NB4 (cell line): ENCODE measurements at regions not wholly inside any gene's neighbourhood (a gene's known extent, or its start where the extent isn't known, plus 50 kb on each side); places are given as distances from the start of the nearest gene placed in this dataset.

ENCODE experiments used
- DNase-seq: peaks from one replicate; pipeline ENCODE4 v3.0.0; 2010; ENCODE audit warnings: low read depth
- H3K4me3 ChIP-seq: one replicate; pipeline ENCODE4 v1.5.1; 2011; ENCODE audit warnings: mild to moderate bottlenecking, low read depth, low read length, moderate library complexity
- MYC ChIP-seq: IDR thresholded peaks from 2 replicates; pipeline ENCODE4 v1.6.1; 2011; ENCODE audit warnings: low read depth, low read length
- POLR2A ChIP-seq: IDR thresholded peaks from 2 replicates; pipeline ENCODE4 v1.6.1; 2011; ENCODE audit warnings: mild to moderate bottlenecking; ENCODE audit not compliant: insufficient read length; ENCODE audit errors: extremely low read depth
- TF ChIP-seq, protein P1 (sequence below): IDR thresholded peaks from 2 replicates; pipeline ENCODE4 v1.6.1; 2011; ENCODE audit warnings: low read depth, low read length
- TF ChIP-seq, protein P2 (sequence below): IDR thresholded peaks from one replicate; pipeline ENCODE4 v1.5.1; 2012; ENCODE audit warnings: low read depth, low read length

- TF ChIP-seq POLR2A: no peak
- TF ChIP-seq, protein P1, sequence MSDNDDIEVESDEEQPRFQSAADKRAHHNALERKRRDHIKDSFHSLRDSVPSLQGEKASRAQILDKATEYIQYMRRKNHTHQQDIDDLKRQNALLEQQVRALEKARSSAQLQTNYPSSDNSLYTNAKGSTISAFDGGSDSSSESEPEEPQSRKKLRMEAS: no peak
- no peak for TF ChIP-seq MYC
- TF ChIP-seq, protein P2, sequence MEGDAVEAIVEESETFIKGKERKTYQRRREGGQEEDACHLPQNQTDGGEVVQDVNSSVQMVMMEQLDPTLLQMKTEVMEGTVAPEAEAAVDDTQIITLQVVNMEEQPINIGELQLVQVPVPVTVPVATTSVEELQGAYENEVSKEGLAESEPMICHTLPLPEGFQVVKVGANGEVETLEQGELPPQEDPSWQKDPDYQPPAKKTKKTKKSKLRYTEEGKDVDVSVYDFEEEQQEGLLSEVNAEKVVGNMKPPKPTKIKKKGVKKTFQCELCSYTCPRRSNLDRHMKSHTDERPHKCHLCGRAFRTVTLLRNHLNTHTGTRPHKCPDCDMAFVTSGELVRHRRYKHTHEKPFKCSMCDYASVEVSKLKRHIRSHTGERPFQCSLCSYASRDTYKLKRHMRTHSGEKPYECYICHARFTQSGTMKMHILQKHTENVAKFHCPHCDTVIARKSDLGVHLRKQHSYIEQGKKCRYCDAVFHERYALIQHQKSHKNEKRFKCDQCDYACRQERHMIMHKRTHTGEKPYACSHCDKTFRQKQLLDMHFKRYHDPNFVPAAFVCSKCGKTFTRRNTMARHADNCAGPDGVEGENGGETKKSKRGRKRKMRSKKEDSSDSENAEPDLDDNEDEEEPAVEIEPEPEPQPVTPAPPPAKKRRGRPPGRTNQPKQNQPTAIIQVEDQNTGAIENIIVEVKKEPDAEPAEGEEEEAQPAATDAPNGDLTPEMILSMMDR: no peak
- no peak for DNase-seq
- H3K4me3 ChIP-seq: no peak overlapping the region
Observed at GRCh38 chr1:72362538-72362937, 80.2 kb upstream of the NEGR1 start.

- H3K4me3 ChIP-seq: no peak overlapping the region
- TF ChIP-seq POLR2A: no peak
- no peak for DNase-seq
Observed at GRCh38 chr1:72357411-72357810, 75.1 kb upstream of the NEGR1 start.

DNA sequence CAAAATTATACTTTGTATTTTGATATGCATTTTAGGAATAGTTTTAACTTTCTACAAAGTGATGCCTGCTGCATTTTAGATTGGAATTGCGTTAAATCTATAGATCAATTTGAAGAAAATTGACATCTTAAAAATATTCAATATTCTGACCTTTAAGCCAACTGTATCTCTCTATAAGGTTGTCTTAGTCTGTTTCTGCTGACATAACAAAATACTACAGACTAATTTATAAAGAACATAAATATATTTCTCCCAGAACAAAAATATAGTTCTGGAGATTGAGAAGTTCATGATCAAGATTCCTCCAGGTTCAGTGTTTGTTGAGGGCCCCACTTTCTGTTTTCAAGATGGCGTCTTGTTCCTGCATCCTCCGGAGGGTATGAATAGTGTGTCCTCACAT lies 73.6 kb upstream of the NEGR1 start:
- no peak for DNase-seq
- TF ChIP-seq MYC: no peak
- TF ChIP-seq, protein P1: no peak
- no peak for TF ChIP-seq POLR2A
- TF ChIP-seq, protein P2: no peak
- no peak overlapping the region for H3K4me3 ChIP-seq

DNA sequence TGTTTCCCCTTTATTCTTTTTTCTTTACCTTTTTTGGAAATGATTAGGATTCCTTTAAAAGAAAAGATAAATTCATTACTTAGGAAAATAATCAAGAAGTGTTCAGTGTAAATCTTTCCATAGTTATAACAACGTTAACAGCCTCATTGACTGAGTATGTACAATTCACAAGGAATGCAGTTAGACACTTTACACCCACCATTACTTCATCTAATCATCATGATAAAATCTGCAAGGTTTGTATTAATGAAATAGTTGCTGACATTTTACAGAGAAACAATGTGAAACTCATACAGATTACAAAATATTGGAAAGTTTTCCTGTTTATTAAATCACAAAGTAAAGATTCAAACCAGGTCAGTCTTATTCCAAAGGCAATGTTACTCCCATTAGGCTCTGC lies 59.3 kb upstream of the NEGR1 start:
- no peak for DNase-seq
- H3K4me3 ChIP-seq: no peak overlapping the region
- TF ChIP-seq MYC (no peak), POLR2A (no peak)
- TF ChIP-seq, protein P2: no peak
- TF ChIP-seq, protein P1: no peak

DNA sequence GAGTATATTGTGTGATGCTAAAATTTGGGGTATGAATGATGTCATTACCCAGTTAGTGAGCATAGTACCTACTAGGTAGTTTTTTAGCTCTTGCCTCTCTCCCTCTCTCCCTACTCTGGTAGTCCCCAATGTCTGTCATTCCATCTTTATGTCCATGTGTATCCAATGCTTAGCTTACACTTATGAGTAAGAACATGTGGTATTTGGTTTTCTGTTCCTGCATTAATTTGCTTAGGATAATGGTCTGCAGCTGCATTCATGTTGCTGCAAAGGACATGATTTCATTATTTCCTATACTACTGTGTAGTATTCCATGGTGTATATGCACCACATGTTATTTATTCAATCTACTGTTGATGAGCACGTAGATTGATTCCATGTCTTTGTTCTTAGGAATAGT lies 54.4 kb upstream of the NEGR1 start:
- no peak for DNase-seq
- TF ChIP-seq POLR2A: no peak
- TF ChIP-seq, protein P1: no peak
- TF ChIP-seq, protein P2: no peak
- no peak overlapping the region for H3K4me3 ChIP-seq
